GM12878 (cell line): ENCODE measurements at regions not wholly inside any gene's neighbourhood (a gene's known extent, or its start where the extent isn't known, plus 50 kb on each side); places are given as distances from the start of the nearest gene placed in this dataset.

ENCODE experiments used
- ATAC-seq: fragments of 200-7000 bp; cut with Tn5 transposase; 3 replicates; pipeline ENCODE4 v1.9.1; 2020; ENCODE audit warnings: mild to moderate bottlenecking, moderate library complexity
- BruUV-seq: library from RNA; stranded (reverse); fragments of 400-500 nt; replicated peaks from 2 replicates; lab custom pipeline; 2021; lab: Mats Ljungman, UMichigan
- CTCF ChIA-PET: fragments of 300-600 bp; sonication (Branson Sonifier 250); formaldehyde crosslinking; extraction: SDS; loops from one replicate; lab custom pipeline; 2021; ENCODE audit warnings: inconsistent platforms; lab: Yijun Ruan, JAX
- POLR2A ChIA-PET: fragments of 350-600 bp; formaldehyde crosslinking; extraction: SDS; loops from one replicate; lab custom pipeline; 2021; ENCODE audit warnings: inconsistent platforms; lab: Charles Lee
- RAD21 ChIA-PET: fragments of 300-600 bp; sonication (Branson Sonifier 250); formaldehyde crosslinking; loops from one replicate; lab custom pipeline; 2023; ENCODE audit warnings: antibody characterized with exemption; ENCODE audit not compliant: unreplicated experiment; lab: Charles Lee
- SMC1A ChIA-PET: fragments of 300-600 bp; sonication (Branson Sonifier 250); formaldehyde crosslinking; loops from one replicate; lab custom pipeline; 2023; ENCODE audit not compliant: unreplicated experiment, uncharacterized antibody; lab: Charles Lee
- DNase-seq: peaks from one replicate; pipeline ENCODE4 v3.0.0-alpha.2; 2011; ENCODE audit warnings: low read depth, low spot score
- FAIRE-seq: peaks from 3 replicates; lab custom pipeline; 2011; peaks lifted over from hg19 to GRCh38; lab: Jason Lieb, UNC
- H2AFZ ChIP-seq: 2 replicates; pipeline ENCODE4 v1.6.0; 2011; ENCODE audit warnings: low read depth, low read length, control low read depth; ENCODE audit not compliant: control insufficient read depth
- H3K27ac ChIP-seq: 2 replicates; pipeline ENCODE4 v1.5.1; 2011; ENCODE audit warnings: control low read depth; ENCODE audit not compliant: control insufficient read depth, insufficient read depth
- H3K27me3 ChIP-seq, 2 experiments: replicated peaks in 1 of 2; 2 replicates each; pipeline versions ENCODE4 v1.6.0 to v1.6.1; 2011; ENCODE audit warnings: low read length in 1 of 2; ENCODE audit not compliant: control insufficient read depth in 2 of 2, insufficient read depth in 2 of 2
- H3K36me3 ChIP-seq, 2 experiments: 2 replicates each; pipeline ENCODE4 v1.5.1; 2011; ENCODE audit warnings: low read length in 1 of 2; ENCODE audit not compliant: control insufficient read depth in 2 of 2, insufficient read depth in 2 of 2
- H3K4me1 ChIP-seq: 2 replicates; pipeline ENCODE4 v1.6.1; 2011; ENCODE audit warnings: mild to moderate bottlenecking, low read length, moderate library complexity, mixed read lengths; ENCODE audit not compliant: control insufficient read depth, insufficient read depth
- H3K4me2 ChIP-seq: 2 replicates; pipeline ENCODE4 v1.6.0; 2011; ENCODE audit warnings: control low read depth; ENCODE audit not compliant: control insufficient read depth, insufficient read depth
- H3K4me3 ChIP-seq: fragments of 200-600 bp; sonication (generic); 2 replicates; pipeline ENCODE4 v1.5.1; 2016
- H3K79me2 ChIP-seq: 2 replicates; pipeline ENCODE4 v1.6.0; 2011; ENCODE audit warnings: low read length; ENCODE audit not compliant: control insufficient read depth, insufficient read depth
- H3K9ac ChIP-seq: 2 replicates; pipeline ENCODE4 v1.8.0; 2011; ENCODE audit warnings: low read length, control low read depth, mixed read lengths; ENCODE audit not compliant: control insufficient read depth, insufficient read depth
- H3K9me3 ChIP-seq: replicated peaks from 3 replicates; pipeline ENCODE4 v1.5.1; 2011; ENCODE audit warnings: mild to moderate bottlenecking, low read length; ENCODE audit not compliant: control insufficient read depth, insufficient read depth
- H4K20me1 ChIP-seq: 2 replicates; pipeline ENCODE4 v1.6.0; 2011; ENCODE audit not compliant: control insufficient read depth, insufficient read depth
- BRCA1 ChIP-seq: IDR thresholded peaks from 2 replicates; pipeline ENCODE4 v1.6.1; 2011; ENCODE audit warnings: low read depth, low read length, improper control_type of control experiment
- EZH2 ChIP-seq: IDR thresholded peaks from 2 replicates; pipeline ENCODE4 v1.6.1; 2012; ENCODE audit warnings: low read depth, mild to moderate bottlenecking, control low read depth, inconsistent platforms, low read length, borderline replicate concordance; ENCODE audit not compliant: control insufficient read depth
- IRF4 ChIP-seq: IDR thresholded peaks from 2 replicates; pipeline ENCODE4 v1.6.1; 2011; ENCODE audit warnings: low read depth, low read length
- MXI1 ChIP-seq: fragments of 150-350 bp; IDR thresholded peaks from 2 replicates; pipeline ENCODE4 v1.6.1; 2011; ENCODE audit warnings: low read depth, mild to moderate bottlenecking, inconsistent platforms, low read length, improper control_type of control experiment
- MYC ChIP-seq: IDR thresholded peaks from 2 replicates; pipeline ENCODE4 v1.6.1; 2011; ENCODE audit warnings: mild to moderate bottlenecking, low read length, moderate library complexity, inconsistent platforms; ENCODE audit not compliant: insufficient read depth, insufficient replicate concordance, insufficient read length, severe bottlenecking
- STAT1 ChIP-seq: fragments of 450-650 bp; conservative IDR thresholded peaks from 2 replicates; pipeline ENCODE4 v1.6.1; 2014; ENCODE audit warnings: antibody characterized with exemption, mild to moderate bottlenecking
- TAF1 ChIP-seq: IDR thresholded peaks from 2 replicates; pipeline ENCODE4 v1.6.1; 2011; ENCODE audit warnings: mild to moderate bottlenecking, low read depth, low read length, borderline replicate concordance
- WGBS: methylation state at CpG from one replicate; pipeline ENCODE4 v1.1.6; 2016; ENCODE audit warnings: low lambda C conversion rate; ENCODE audit not compliant: insufficient replicate concordance, insufficient coverage; ENCODE audit errors: missing lambda C conversion rate; 5-methylcytosine and 5-hydroxymethylcytosine counted together
- in situ Hi-C: fragments of 300-500 bp; cut with MboI; formaldehyde crosslinking; loops from 9 replicates; pipeline ENCODE4 v1.14.3; 2018; ENCODE audit warnings: mixed read lengths
- intact Hi-C: fragments of 100-400 bp; cut with micrococcal nuclease; formaldehyde crosslinking; loops from one replicate; pipeline ENCODE4 v1.14.2; 2022; ENCODE audit not compliant: unreplicated experiment
- TF ChIP-seq, protein P1 (sequence below): fragments of 450-650 bp; IDR thresholded peaks from 2 replicates; pipeline ENCODE4 v1.6.1; 2016; ENCODE audit warnings: mild to moderate bottlenecking
- TF ChIP-seq, protein P2 (sequence below): fragments of 450-650 bp; IDR thresholded peaks from 2 replicates; pipeline ENCODE4 v1.6.1; 2018; ENCODE audit warnings: borderline replicate concordance, mild to moderate bottlenecking; ENCODE audit not compliant: partially characterized antibody

DNA sequence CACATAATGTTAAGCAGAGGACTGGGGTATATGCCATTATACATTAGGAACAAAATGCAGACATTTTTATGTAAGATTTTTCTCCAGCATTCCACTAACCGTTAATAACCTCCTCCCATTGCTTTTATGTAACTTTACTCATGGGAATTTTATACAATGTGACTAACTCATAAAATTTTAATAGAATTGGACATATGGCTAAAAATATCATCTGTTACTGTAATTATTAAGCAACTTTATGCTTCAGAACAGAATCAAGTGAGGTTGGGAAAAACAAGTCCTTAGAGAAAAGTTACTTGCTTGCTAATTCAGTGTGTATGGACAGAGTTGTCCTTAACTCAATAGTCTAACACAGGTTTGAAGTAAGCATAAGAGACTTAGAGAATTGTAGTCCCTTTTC lies 54.8 kb upstream of the PCSK1 start:
- Histone ChIP-seq H3K27ac (no peak overlapping the region), H3K27me3 (no peaks in the 10 kb centered on the region), H3K4me3 (no peak overlapping the region), H4K20me1 (no peaks in the 10 kb centered on the region), H3K4me1 (no peaks in the 10 kb centered on the region), H3K4me2 (no peak overlapping the region), H3K36me3 (no peaks in the 10 kb centered on the region), H3K79me2 (no peaks in the 10 kb centered on the region), H3K9ac (no peak overlapping the region), H3K9me3 (no peaks in the 10 kb centered on the region), H2AFZ (no peak overlapping the region)
- DNase-seq = no peak
- SMC1A ChIA-PET = interaction anchor here (1.0 kb wide), 1 partner anchor 48 kb away, joined by 3 read pairs; no protein-coding TSS in a partner anchor
- intact Hi-C loops (no loop called here), in situ Hi-C loops (no loop called here)
- TF ChIP-seq EZH2 (no peak), BRCA1 (no peak), MYC (no peak), MXI1 (no peak), TAF1 (no peak)
- TF ChIP-seq, protein P1, sequence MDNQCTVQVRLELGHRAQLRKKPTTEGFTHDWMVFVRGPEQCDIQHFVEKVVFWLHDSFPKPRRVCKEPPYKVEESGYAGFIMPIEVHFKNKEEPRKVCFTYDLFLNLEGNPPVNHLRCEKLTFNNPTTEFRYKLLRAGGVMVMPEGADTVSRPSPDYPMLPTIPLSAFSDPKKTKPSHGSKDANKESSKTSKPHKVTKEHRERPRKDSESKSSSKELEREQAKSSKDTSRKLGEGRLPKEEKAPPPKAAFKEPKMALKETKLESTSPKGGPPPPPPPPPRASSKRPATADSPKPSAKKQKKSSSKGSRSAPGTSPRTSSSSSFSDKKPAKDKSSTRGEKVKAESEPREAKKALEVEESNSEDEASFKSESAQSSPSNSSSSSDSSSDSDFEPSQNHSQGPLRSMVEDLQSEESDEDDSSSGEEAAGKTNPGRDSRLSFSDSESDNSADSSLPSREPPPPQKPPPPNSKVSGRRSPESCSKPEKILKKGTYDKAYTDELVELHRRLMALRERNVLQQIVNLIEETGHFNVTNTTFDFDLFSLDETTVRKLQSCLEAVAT = no peak
- POLR2A ChIA-PET = no interaction called here
- BruUV-seq = no TSS peak
- no peak for ATAC-seq
- no peak for FAIRE-seq
- WGBS = 4% methylated on average over 1 of the region's 1 CpG
- CTCF ChIA-PET = no interaction called here
- RAD21 ChIA-PET = no interaction called here

GRCh38 chr5:96489532-96489931 lies 56.5 kb upstream of the PCSK1 start:
- no peak for ATAC-seq
- no peaks in the 10 kb centered on the region for H3K36me3 ChIP-seq
- no TSS peak for BruUV-seq
- ChIA-PET RAD21 (no interaction called here), POLR2A (no interaction called here), CTCF (interaction anchor here (0.9 kb wide), 1 partner anchor 9 kb away, joined by 3 read pairs; no protein-coding TSS in a partner anchor), SMC1A (no interaction called here)
- H3K4me2 ChIP-seq = no peak overlapping the region
- H3K4me3 ChIP-seq = no peak overlapping the region
- H3K9ac ChIP-seq = no peak overlapping the region
- H3K27ac ChIP-seq = no peak overlapping the region
- intact Hi-C loops (no loop called here), in situ Hi-C loops (no loop called here)
- no peaks in the 10 kb centered on the region for H3K4me1 ChIP-seq
- H3K27me3 ChIP-seq = no peaks in the 10 kb centered on the region
- DNase-seq = no peak
- no peak overlapping the region for H2AFZ ChIP-seq
- no peaks in the 10 kb centered on the region for H4K20me1 ChIP-seq
- FAIRE-seq = no peak
- 0% methylated on average over 2 of the region's 2 CpGs for WGBS
- no peaks in the 10 kb centered on the region for H3K9me3 ChIP-seq
- no peaks in the 10 kb centered on the region for H3K79me2 ChIP-seq
- TF ChIP-seq STAT1 (no peak), IRF4 (no peak)
- TF ChIP-seq, protein P1 = no peak
- TF ChIP-seq, protein P2, sequence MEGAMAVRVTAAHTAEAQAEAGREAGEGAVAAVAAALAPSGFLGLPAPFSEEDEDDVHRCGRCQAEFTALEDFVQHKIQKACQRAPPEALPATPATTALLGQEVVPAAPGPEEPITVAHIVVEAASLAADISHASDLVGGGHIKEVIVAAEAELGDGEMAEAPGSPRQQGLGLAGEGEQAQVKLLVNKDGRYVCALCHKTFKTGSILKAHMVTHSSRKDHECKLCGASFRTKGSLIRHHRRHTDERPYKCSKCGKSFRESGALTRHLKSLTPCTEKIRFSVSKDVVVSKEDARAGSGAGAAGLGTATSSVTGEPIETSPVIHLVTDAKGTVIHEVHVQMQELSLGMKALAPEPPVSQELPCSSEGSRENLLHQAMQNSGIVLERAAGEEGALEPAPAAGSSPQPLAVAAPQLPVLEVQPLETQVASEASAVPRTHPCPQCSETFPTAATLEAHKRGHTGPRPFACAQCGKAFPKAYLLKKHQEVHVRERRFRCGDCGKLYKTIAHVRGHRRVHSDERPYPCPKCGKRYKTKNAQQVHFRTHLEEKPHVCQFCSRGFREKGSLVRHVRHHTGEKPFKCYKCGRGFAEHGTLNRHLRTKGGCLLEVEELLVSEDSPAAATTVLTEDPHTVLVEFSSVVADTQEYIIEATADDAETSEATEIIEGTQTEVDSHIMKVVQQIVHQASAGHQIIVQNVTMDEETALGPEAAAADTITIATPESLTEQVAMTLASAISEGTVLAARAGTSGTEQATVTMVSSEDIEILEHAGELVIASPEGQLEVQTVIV = no peak
